GM18502 (cell line): ENCODE measurements at regions not wholly inside any gene's neighbourhood (a gene's known extent, or its start where the extent isn't known, plus 50 kb on each side); places are given as distances from the start of the nearest gene placed in this dataset.

Experiments
- ATAC-seq: cut with Tn5 transposase; IDR thresholded peaks from one replicate; pipeline ENCODE4 v1.9.1; 2021; ENCODE audit warnings: mild to moderate bottlenecking; ENCODE audit not compliant: unreplicated experiment, poor library complexity

GRCh38 chr21:34192646-34193285 lies 119.4 kb downstream of the MRPS6 start:
- ATAC-seq = no peak

- no peak for ATAC-seq
Observed at GRCh38 chr21:34195335-34195734, 122.0 kb downstream of the MRPS6 start.

- ATAC-seq = no peak
Observed at GRCh38 chr21:34196996-34197395, 123.6 kb downstream of the MRPS6 start.

GRCh38 chr21:34197561-34197960 lies 124.2 kb downstream of the MRPS6 start:
- no peak for ATAC-seq

- ATAC-seq = no peak
Observed at GRCh38 chr21:34198231-34199120, 125.1 kb downstream of the MRPS6 start.

GRCh38 chr21:34199121-34199910 lies 125.9 kb downstream of the MRPS6 start:
- ATAC-seq = no peak

- ATAC-seq = no peak
Observed at GRCh38 chr21:34200288-34200905, 127.0 kb downstream of the MRPS6 start.

GRCh38 chr21:34201001-34201400 lies 127.6 kb downstream of the MRPS6 start:
- no peak for ATAC-seq

- ATAC-seq = no peak
Observed at GRCh38 chr21:34201481-34201858, 128.1 kb downstream of the MRPS6 start.

GRCh38 chr21:34202553-34203372 lies 129.4 kb downstream of the MRPS6 start:
- no peak for ATAC-seq

GRCh38 chr21:34203851-34204420 lies 130.6 kb downstream of the MRPS6 start:
- ATAC-seq = no peak

- no peak for ATAC-seq
Observed at GRCh38 chr21:34204481-34205439, 131.4 kb downstream of the MRPS6 start.

- ATAC-seq = no peak
Observed at GRCh38 chr21:34205811-34206571, 132.6 kb downstream of the MRPS6 start.

GRCh38 chr21:34213959-34214358 lies 140.6 kb downstream of the MRPS6 start:
- ATAC-seq = no peak

GRCh38 chr21:34215501-34215900 lies 142.1 kb downstream of the MRPS6 start:
- ATAC-seq = no peak

GRCh38 chr21:34215911-34216717 lies 142.7 kb downstream of the MRPS6 start:
- ATAC-seq = no peak

GRCh38 chr21:34216718-34217032 lies 143.3 kb downstream of the MRPS6 start:
- no peak for ATAC-seq
